ENCODE measurements at regions not wholly inside any gene's neighbourhood (a gene's known extent, or its start where the extent isn't known, plus 50 kb on each side); places are given as distances from the start of the nearest gene placed in this dataset.

GRCh38 chr18:53715243-53715853, 509.1 kb downstream of the MBD2 start:
- no peak overlapping the region for H3K27ac ChIP-seq
- TF ChIP-seq CTCF (IDR thresholded peaks at IDR 0.05) = no peak
- no peak for TF ChIP-seq POLR2A (IDR thresholded peaks at IDR 0.05)
- no peak for TF ChIP-seq POLR2AphosphoS5 (IDR thresholded peaks at IDR 0.05)
- TF ChIP-seq EP300 (IDR thresholded peaks at IDR 0.05) = no peak
- no peak overlapping the region for H3K4me3 ChIP-seq
- no peaks in the 10 kb centered on the region for H3K4me1 ChIP-seq
- no peak for DNase-seq
- no peaks in the 10 kb centered on the region for H3K9me3 ChIP-seq
- intact Hi-C loops (cut with DNase I) = no loop called here
- no peaks in the 10 kb centered on the region for H3K27me3 ChIP-seq
- H3K36me3 ChIP-seq = no peaks in the 10 kb centered on the region
- whole genome bisulfite sequencing, 2 donors = 33 to 51% methylated on average over 3 of the region's 3 CpGs

- 82 to 92% methylated on average over 2 of the region's 2 CpGs for WGBS, 2 donors
- no peak overlapping the region for H3K4me3 ChIP-seq
- DNase-seq = no peak
- no peak for TF ChIP-seq POLR2A (IDR thresholded peaks at IDR 0.05)
- TF ChIP-seq EP300 (IDR thresholded peaks at IDR 0.05) = no peak
- TF ChIP-seq POLR2AphosphoS5 (IDR thresholded peaks at IDR 0.05) = no peak
- no peak for TF ChIP-seq CTCF (IDR thresholded peaks at IDR 0.05)
- no peaks in the 10 kb centered on the region for H3K4me1 ChIP-seq
- no peak overlapping the region for H3K27ac ChIP-seq
- no peaks in the 10 kb centered on the region for H3K27me3 ChIP-seq
- H3K36me3 ChIP-seq = no peaks in the 10 kb centered on the region
- no peaks in the 10 kb centered on the region for H3K9me3 ChIP-seq
- intact Hi-C loops (cut with DNase I) = no loop called here
Observed at GRCh38 chr18:53710080-53710479, 514.4 kb downstream of the MBD2 start.

GRCh38 chr18:53702480-53702879, 522.0 kb downstream of the MBD2 start:
- 89 to 91% methylated on average over 2 of the region's 2 CpGs for WGBS, 2 donors
- DNase-seq = no peak
- Histone ChIP-seq H3K9me3 (no peaks in the 10 kb centered on the region), H3K27me3 (no peaks in the 10 kb centered on the region), H3K4me3 (no peak overlapping the region), H3K27ac (no peak overlapping the region), H3K4me1 (no peaks in the 10 kb centered on the region), H3K36me3 (no peaks in the 10 kb centered on the region)
- intact Hi-C loops (cut with DNase I) = no loop called here
- TF ChIP-seq EP300 (IDR thresholded peaks at IDR 0.05) (no peak), CTCF (IDR thresholded peaks at IDR 0.05) (no peak), POLR2A (IDR thresholded peaks at IDR 0.05) (no peak), POLR2AphosphoS5 (IDR thresholded peaks at IDR 0.05) (no peak)

- no peaks in the 10 kb centered on the region for H3K36me3 ChIP-seq
- H3K9me3 ChIP-seq = no peaks in the 10 kb centered on the region
- DNase-seq = no peak
- no peak overlapping the region for H3K4me3 ChIP-seq
- 60 to 80% methylated on average over 1 of the region's 1 CpG for WGBS, 2 donors
- TF ChIP-seq POLR2A (IDR thresholded peaks at IDR 0.05) (no peak), CTCF (IDR thresholded peaks at IDR 0.05) (no peak), EP300 (IDR thresholded peaks at IDR 0.05) (no peak), POLR2AphosphoS5 (IDR thresholded peaks at IDR 0.05) (no peak)
- H3K4me1 ChIP-seq = no peaks in the 10 kb centered on the region
- no peaks in the 10 kb centered on the region for H3K27me3 ChIP-seq
- intact Hi-C loops (cut with DNase I) = no loop called here
- H3K27ac ChIP-seq = no peak overlapping the region
Observed at GRCh38 chr18:53701697-53702096, 522.8 kb downstream of the MBD2 start.

GRCh38 chr18:53698907-53699306, 525.6 kb downstream of the MBD2 start:
- H3K27ac ChIP-seq = no peak overlapping the region
- no peaks in the 10 kb centered on the region for H3K36me3 ChIP-seq
- H3K4me1 ChIP-seq = no peaks in the 10 kb centered on the region
- H3K9me3 ChIP-seq = no peaks in the 10 kb centered on the region
- H3K4me3 ChIP-seq = no peak overlapping the region
- DNase-seq = no peak
- no peaks in the 10 kb centered on the region for H3K27me3 ChIP-seq
- WGBS, 2 donors = 0 to 2% methylated on average over 2 of the region's 2 CpGs
- intact Hi-C loops (cut with DNase I) = no loop called here
- TF ChIP-seq CTCF (IDR thresholded peaks at IDR 0.05) = no peak
- no peak for TF ChIP-seq POLR2AphosphoS5 (IDR thresholded peaks at IDR 0.05)
- TF ChIP-seq EP300 (IDR thresholded peaks at IDR 0.05) = no peak
- no peak for TF ChIP-seq POLR2A (IDR thresholded peaks at IDR 0.05)
